ENCODE measurements at regions not wholly inside any gene's neighbourhood (a gene's known extent, or its start where the extent isn't known, plus 50 kb on each side); places are given as distances from the start of the nearest gene placed in this dataset.
A peak's percentile ranks its signal among the peaks of the same experiment; 100 is the strongest.
"Not testable (repeated sequence)": the region's sequence is repeated elsewhere in the genome, so short reads cannot be mapped to it uniquely, and the experiment has no call there.

DNA sequence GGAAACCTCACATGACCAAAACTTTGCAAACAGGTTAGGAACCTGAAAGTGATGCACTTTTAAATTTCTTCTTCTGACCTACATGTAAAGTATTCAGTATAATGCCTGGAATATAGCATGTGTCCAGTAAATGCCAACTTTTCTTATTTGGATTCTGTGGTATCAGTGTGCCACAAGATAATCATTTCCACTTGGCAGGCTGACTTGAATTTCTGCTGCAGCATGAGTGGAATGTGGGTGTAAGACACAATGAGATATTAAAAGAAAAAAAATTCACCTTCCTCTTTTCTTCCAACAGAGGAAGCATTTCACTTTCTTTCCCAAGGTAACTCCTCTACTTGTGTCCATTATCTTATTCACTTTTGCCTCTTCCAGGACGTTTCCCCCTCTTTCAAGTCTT lies 141.9 kb upstream of the PRKD1 start:
- no peak for DNase-seq (ENCODE audit: low read depth)

DNA sequence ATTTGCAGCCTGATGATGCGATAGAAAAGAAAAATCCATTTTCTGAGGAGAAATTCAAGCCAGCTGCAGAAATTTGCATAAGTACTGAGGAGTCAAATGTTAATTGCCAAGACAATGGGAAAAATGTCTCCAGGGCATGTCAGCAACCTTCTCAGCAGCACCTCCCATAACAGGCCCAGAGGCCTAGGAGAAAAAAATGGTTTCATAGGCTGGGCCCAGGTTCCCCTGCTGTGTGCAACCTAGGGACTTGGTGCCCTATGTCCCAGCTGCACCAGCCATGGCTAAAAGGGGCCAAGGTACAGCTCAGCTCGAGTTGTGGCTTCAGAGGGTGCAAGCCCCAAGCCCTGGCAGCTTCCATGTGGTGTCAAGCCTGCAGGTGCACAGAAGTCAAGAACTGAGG lies 144.8 kb upstream of the PRKD1 start:
- not testable (repeated sequence) for DNase-seq (ENCODE audit: low read depth)

DNA sequence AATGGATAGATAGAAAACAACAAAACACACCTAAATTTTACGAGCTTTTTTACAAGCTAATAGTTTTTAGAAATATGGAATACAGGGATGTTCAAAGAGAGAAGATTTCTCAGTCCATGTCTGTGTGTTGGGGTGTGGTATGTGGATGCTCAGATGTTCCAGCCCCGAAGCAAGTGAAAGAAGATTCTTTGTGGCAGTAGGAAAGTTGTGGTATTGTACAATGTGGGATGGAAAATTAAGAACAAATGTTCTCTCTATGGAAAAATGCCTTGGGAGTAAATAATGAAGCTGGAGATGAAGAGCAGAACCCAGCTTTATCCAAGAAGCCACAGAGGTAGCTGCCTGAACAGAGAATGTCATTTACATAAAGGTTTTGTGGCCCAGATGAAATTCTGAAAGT lies 150.3 kb upstream of the PRKD1 start:
- DNase-seq (ENCODE audit: low read depth) = no peak

DNA sequence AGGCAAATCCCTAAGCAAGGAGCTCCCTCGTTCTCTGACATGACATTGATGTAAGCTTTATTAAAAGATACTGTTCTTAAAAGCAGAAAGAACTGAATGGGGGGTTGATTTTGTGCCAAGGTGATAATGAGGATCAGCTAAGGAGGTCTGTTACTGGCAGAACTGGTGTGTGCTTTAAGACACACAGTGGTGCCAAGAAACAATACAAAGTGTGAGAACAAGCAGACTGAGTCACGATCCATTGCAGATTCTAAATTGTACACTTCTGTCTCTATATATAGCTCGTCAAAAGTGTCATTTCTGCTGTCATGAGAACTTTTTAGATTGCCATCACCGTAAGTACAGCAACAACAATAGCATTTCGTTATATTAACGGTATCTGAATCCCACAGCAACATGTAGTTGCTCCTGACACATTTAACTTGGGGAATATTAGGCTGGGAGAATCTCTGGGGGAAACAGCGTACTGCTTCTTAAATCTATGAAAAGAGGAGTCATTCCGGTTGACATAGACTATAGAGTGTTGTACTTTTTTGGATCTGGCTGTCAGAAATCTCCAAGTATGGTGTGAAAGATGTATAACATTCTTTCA lies 151.3 kb upstream of the PRKD1 start:
- DNase-seq (ENCODE audit: low read depth) = no peak

DNA sequence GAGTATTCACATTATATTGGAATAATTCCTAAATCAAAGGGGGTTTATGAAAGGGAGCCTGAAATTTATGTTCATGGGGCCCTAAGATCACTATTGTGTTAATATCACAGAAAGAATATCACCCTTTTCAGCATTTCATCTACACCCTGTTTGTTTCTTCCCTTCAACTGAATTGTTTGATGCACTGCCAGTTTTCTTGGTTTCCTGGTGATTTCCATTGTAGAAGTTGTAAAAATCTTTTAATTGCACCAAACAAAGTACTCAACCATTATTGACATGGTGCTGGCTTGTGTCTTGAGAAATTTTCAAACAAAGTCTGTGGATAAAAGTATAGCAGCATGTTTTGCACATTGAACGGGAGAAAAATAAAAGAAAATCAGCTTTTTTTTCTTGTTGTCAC lies 154.8 kb upstream of the PRKD1 start:
- DNase-seq (ENCODE audit: low read depth) = no peak

DNA sequence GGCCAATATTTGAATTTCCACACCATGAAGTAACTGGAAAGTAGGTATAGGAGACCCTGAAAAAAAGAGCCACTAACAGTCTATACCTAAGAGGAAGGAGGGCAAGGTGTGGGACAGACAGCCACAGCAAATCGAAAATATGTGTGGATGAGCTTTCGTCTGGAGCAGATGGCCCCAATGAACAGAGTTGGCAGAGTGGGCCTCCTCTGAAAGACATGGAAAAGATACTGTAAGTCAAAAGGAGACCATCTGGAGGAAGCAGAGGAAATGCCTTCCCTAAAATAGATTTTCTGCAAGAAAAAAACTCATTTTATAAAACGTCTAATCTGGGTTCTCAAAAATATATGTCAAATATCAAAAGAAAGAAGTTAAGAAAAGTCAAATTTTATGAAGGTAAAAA lies 157.2 kb upstream of the PRKD1 start:
- no peak for DNase-seq (ENCODE audit: low read depth)

DNA sequence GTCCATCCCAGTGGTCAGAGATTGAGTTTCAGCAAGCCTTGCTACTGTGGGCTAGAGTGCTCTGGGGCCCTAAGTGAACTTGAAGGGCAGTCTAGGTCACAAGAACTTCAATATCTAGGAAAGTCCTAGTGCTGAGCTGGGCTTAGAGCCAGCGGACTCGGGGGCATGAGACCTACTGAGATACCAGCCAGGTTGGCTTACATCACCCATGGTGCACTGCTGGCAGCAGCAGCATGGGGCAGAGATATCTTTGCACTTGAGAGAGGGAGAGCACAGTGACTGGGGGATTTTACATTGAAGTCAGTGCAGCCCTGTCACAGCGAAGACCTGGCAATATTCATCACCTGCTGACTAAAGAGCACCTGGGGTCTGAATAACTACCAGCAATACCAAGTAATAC lies 158.3 kb upstream of the PRKD1 start:
- no peak for DNase-seq (ENCODE audit: low read depth)

DNA sequence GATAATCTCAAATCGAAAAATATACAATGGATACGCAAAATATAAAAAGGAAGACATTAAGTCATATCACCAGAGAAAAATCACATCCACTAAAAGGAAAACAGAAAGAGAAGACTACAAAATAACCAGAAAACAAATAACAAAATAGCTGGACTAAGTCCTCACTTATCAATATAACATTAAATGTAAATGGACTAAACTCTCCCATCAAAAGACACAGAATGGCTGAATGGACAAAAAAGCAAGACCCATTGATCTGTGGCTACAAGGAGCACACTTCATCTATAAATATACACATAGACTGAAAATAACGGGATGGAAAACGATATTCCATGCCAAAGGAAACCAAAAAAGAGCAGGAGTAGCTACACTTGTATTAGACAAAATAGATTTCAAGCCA lies 161.0 kb upstream of the PRKD1 start:
- DNase-seq (ENCODE audit: low read depth) = no peak

DNA sequence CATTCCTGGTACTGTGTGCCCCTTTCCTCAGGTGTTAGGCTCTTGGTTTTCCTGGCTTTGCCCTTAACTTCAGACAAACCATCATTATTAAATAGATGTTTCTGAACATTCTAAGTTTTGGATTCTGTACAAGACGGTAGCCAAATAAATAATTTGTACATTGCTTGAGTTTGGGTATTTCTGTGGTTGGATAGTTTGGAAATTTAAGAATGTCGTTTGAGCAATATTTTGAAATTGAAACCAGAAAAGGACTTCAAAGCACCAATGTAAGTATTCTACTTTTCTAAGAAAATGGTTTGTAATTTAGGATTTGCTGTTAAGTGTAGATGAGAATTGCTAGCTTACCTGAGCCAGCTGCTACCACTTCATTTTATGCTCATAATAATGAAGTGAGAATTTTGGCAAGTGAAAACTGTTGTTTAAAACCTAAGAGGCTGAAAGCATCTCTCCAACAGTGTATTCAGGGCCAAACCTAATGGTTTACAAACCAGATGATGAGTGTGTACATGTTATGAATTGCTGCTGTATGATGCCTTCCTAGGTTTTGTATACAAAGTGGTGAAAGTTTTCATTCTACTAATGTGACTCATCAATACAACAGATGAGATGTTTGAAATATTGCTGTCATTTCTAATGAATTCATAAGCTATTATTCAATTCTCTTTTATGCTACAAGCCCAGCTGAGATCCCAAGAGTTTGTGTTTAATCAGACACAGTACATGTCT lies 181.5 kb upstream of the PRKD1 start:
- no peak for DNase-seq (ENCODE audit: low read depth)

DNA sequence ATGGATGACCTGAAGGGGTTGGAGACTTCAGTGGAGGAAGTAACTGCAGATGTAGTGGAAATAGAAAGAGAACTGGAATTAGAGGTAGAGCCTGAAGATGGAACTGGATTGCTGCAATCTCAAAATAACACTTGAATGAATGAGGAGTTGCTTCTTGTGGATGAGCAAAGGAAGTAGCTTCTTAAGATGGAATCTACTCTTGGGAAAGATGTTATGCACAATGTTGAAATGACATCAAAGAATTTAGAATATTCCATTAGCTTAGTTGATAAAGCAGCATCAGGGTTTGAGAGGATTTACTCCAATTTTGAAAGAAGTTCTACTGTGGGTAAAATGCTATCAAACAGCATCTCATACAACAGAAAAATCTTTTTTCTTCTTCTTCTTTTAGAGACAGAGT lies 186.4 kb upstream of the PRKD1 start:
- no peak for DNase-seq (ENCODE audit: low read depth)

DNA sequence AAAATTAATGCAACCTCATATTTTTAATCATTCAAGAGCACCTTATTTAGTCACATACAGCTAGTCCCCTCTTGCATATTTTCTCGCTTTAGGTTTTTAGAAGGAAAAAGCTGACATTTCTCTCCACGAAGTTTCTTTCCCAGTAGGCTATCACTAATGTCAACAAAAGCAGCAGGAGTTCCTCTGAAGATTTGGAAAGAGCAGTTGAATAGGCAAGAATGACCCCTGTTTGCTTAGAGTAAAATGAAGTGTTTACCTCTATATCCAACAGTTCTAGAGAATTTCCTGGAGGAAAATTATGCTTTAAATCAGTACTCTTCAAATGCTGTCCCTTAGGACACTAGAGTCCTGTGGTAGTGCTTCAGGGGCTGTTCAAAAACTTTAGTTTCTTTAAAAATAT lies 188.1 kb upstream of the PRKD1 start:
- no peak for DNase-seq (ENCODE audit: low read depth)

DNA sequence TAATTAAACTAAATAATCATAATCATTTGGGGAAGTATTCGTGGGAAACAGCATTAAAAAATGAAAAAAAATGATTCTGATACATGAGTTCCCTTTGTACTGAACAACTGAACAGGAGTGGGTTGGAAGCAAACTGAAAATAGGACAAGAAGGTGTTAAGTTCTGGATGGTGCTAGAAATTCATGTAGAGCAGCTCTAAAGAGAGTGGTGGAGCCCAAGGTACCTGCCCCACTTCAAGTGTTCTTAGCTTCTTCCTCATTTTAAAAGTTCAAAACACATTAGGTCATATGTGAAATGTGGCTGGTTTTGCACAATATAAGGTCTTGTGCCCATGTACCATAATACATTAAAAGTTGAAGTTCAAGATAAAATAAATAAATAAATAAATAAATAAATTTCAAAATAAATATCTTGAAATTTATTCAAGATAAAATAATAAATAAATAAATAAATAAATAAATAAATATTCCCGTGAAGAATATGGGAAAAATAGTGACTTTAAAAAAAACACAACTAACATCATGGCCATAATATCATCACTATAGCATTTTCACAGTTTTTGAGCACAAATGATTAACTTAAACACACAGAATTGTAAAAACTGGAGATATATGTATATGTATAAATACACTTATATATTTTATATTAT lies 191.5 kb upstream of the PRKD1 start:
- DNase-seq (ENCODE audit: low read depth) = no peak

DNA sequence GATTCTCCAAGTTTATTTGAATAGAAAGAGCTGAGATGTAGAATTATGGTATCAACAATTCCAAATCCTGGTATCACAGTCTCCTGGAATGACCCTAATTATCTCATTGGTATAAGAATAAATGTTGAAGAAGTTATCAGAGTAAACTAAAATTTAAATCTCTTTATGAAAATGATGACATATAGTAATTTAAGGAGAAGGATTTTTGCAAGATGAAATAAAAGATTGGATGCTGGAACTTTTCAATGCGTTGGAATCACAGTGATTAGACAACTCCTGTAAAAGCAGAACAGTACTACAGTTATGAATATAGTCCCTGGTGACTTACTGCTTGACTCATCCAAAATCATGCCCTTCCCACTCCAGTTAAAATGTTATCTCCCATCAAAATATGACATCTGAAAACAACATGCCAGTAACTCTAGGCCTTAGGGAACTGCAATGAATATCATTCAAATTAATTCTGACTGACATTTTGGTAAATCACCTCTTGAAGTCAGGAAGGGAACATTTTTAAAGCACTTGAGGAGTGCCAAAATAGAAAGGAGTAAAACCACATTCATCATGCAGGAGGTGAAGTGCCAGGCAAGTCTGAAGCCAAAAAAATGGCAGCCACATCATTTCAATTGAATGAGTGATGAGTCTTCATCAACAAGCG lies 197.8 kb upstream of the PRKD1 start:
- DNase-seq (ENCODE audit: low read depth) = no peak

DNA sequence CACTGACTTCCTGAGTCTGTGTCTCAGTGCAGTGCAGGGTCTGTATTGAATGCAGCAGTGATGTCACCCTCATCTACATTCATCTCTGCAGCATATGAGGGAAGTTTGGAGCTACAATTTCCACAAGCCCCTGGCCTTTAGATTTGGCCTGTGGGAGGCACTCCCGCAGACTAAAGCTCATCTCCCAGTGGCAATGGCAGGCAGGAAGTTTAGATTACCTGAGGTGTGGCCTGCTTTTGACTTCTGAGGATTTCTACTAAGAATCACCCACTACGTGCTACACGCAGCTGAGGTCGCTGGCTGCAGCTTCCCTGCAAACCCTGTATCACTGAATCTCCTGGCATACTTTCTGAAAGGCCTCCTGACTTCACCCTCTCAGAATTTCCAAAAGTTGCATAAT lies 202.2 kb upstream of the PRKD1 start:
- DNase-seq (ENCODE audit: low read depth) = peak; percentile 10

DNA sequence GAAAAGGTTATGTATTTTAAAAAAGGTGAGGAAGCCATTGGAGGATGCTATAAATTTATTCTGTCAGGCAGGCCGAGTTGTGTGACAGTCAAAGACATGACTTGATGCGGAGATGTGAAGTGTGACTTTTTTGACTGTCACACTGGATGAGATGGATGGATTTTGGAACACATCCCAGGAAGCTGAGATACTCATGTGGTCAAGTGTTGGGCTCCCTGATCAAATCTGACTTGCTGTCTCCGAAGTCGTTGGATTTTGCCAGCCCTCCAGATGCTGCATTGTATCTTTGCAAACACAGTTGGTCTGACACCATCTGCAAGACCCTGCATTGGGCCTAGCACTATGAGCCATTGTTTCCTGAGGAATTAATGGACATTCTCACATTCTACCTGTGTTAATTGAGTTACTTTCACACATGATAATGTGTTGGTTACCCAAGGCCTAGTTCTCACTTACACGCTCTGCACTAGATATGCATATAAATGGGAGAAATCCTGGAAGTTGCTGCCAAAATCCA lies 204.0 kb upstream of the PRKD1 start:
- no peak for DNase-seq (ENCODE audit: low read depth)

DNA sequence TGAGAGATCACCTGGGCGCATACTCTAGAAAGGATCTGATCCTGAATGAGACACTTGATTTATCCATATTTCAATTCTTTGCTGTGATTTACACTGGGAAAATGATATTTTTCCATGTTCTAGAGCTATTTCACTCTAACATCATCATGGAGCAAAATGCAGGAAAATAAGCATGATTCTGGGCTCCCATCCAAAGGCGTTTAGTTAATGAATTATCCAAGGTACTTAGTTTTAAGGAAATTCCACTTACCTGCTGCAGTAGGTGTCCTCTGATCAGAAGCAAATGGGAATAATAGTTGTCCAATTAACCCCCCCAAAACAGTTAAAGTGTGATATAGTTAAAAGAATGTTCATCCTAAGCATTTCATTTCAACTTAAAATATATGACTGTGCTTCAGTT lies 204.5 kb upstream of the PRKD1 start:
- DNase-seq (ENCODE audit: low read depth) = no peak

DNA sequence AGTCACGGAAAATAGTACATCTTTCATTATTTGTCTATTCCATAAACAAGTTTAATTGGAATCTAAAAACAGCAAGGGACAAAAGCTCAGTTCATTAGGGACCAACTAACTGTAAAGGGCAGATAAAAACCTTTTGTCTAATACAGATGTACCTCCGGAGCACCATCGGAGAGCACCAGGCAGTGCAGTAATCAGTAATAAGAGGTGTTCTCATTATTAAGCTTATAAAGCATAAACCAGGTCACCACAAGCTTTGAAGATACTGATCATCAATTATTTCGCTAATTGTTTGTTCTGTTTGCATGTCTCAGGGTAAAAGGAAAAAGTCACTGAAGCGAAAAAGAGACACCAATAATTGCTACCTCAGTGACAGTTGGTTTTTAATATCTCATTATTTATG lies 207.3 kb upstream of the PRKD1 start:
- DNase-seq (ENCODE audit: low read depth) = no peak

DNA sequence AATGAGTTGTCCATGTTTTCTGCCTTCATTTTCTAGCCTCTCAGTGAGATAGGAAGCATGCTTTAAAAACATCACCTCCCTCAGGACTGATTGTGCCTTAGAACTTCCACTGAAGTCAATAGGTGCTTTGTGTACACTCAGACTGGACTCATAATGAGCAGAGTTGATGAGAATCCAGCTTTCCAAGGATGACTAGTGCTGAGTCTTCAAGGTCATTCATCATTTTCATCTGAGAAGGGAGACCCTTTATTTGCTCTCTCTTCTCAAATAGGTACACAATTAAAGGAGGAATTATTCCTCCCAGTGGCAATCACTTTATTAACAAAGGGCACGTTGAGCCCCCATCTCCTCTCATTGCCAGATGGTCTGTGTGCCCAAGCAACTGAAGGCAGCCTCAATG lies 210.9 kb upstream of the PRKD1 start:
- DNase-seq (ENCODE audit: low read depth) = peak; percentile 52

DNA sequence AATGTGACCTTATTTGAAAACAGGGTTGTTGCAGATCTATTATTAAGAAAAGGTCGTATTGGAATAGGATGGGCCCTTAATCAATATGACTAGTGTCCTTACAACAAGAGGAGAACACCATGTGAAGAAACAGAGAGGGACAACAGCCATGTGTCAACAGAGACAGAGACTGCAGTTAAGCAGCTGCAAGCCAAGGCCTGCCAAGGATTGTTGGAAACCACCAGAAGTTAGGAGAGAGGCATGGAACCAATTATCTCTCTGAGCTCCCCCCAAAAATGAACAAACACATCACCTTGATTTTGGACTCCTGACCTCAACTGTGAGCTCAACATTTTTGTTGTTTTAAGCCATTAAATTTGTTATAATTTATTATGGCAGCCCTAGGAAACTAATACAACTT lies 214.6 kb upstream of the PRKD1 start:
- no peak for DNase-seq (ENCODE audit: low read depth)

DNA sequence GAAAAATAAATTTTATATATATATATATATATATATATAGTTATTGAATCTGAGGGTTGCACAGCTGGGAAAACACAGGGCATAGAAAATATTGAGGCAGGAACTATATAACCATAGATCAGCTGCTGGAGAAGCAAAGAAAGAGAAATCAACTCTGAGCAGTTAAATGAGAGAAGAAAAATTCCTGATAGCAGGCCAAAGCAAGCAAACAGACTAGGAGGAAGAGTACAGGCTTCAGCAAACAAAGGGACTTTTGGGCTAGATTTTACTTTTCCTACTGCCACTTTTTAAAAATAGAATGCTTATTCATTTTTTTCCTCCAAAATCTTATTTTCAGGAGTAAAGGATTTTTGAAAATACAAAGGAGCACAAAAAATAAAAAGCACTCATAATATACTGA lies 216.0 kb upstream of the PRKD1 start:
- DNase-seq (ENCODE audit: low read depth) = no peak

DNA sequence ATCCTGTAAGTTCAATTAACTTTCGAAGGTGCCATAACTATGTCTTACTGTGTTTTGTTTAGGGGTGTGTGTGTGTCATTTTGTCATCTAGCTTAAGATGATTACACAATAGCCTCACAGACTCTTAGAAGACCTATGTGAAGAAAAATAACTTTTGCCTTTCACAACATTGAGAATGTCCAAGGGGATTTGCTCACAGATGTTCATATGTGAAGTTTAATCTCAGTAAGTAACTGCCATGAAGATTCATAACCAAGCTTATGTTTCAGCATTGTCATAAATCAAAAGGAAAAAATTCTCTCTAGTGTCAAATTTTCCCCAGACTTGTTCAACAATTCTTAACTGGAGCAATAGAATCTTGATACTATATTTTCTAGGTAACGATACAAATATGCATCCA lies 226.1 kb upstream of the PRKD1 start:
- no peak for DNase-seq (ENCODE audit: low read depth)

DNA sequence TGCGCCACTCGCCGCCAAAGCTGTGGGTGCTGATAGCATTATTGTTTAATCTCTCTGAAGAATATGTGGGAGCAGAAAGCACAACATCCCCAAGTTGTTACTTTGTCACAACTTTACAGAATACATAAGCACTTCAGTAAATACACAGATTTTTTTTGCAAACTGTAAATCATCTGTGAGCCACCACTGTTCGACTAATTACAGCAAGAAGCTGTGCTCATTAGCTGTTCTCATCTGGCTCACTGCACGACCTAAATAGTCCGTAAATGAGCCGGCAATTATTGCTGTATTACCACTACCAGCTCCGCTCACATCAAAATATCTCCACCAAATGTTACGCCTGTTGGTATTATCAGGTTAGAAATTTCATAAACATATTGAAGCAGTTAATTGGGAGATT lies 228.9 kb upstream of the PRKD1 start:
- DNase-seq (ENCODE audit: low read depth) = no peak
